ENCODE measurements at regions not wholly inside any gene's neighbourhood (a gene's known extent, or its start where the extent isn't known, plus 50 kb on each side); places are given as distances from the start of the nearest gene placed in this dataset.
"Not testable (repeated sequence)": the region's sequence is repeated elsewhere in the genome, so short reads cannot be mapped to it uniquely, and the experiment has no call there.

DNA sequence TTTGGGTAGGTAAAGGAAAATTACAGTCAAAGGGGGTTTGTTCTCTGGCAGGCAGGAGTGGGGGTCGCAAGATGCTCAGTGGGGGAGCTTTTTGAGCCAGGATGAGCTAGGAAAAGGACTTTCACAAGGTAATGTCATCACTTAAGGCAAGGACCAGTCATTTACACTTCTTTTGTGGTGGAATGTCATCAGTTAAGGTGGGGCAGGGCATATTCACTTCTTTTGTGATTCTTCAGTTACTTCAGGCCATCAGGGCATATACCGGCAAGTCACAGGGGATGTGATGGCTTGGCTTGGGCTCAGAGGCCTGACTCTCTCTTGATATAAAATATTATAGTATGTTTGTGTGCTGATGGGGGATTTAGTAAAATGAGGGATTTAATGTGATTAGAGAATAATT lies 151.4 kb upstream of the GK2 start:
- ATAC-seq: peak; percentile 71
- peaks cover 60% of the 10 kb centered on the region for H3K4me1 Mint-ChIP-seq
- peak; percentile 39; the same call in 1 of the 2 replicates for TF ChIP-seq TEAD1 (CRISPR knock-in tag; IDR thresholded peaks at IDR 0.05)
- H3K27ac Mint-ChIP-seq: peak overlapping the region; percentile 93
- POLR2A ChIA-PET; H3K9me3 Mint-ChIP-seq; DNase-seq (ENCODE audit: low spot score); H3K27me3 Mint-ChIP-seq (ENCODE audit: low read depth); CTCF ChIA-PET: not testable (repeated sequence)
- peaks cover 19% of the 10 kb centered on the region for H3K36me3 Mint-ChIP-seq
- peak overlapping the region; percentile 86 for H3K4me3 Mint-ChIP-seq

GRCh38 chr4:79552311-79552710 lies 144.3 kb upstream of the GK2 start:
- Mint-ChIP-seq H3K27me3 (ENCODE audit: low read depth) (no peaks in the 10 kb centered on the region), H3K9me3 (peaks cover 39% of the 10 kb centered on the region), H3K4me1 (peaks cover 56% of the 10 kb centered on the region), H3K27ac (peak overlapping the region; percentile 46), H3K4me3 (peak overlapping the region; percentile 2; the same call in 1 of the 2 replicates), H3K36me3 (peaks cover 80% of the 10 kb centered on the region)
- DNase-seq (ENCODE audit: low spot score) (no peak), ATAC-seq (peak; percentile 89)
- ChIA-PET POLR2A (no interaction called here), CTCF (no interaction called here)
- TF ChIP-seq ZNF423 (CRISPR knock-in tag; IDR thresholded peaks at IDR 0.05) (no peak), USF1 (CRISPR knock-in tag; IDR thresholded peaks at IDR 0.05) (no peak)
- TF ChIP-seq, protein P1, sequence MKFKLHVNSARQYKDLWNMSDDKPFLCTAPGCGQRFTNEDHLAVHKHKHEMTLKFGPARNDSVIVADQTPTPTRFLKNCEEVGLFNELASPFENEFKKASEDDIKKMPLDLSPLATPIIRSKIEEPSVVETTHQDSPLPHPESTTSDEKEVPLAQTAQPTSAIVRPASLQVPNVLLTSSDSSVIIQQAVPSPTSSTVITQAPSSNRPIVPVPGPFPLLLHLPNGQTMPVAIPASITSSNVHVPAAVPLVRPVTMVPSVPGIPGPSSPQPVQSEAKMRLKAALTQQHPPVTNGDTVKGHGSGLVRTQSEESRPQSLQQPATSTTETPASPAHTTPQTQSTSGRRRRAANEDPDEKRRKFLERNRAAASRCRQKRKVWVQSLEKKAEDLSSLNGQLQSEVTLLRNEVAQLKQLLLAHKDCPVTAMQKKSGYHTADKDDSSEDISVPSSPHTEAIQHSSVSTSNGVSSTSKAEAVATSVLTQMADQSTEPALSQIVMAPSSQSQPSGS (CRISPR knock-in tag; IDR thresholded peaks at IDR 0.05; ENCODE audit: borderline replicate concordance, low read depth): no peak

GRCh38 chr4:79551555-79551954 lies 143.5 kb upstream of the GK2 start:
- ChIA-PET POLR2A (no interaction called here), CTCF (no interaction called here)
- Mint-ChIP-seq H3K27me3 (ENCODE audit: low read depth) (no peaks in the 10 kb centered on the region; the same call in 1 of the 2 replicates), H3K27ac (no peak overlapping the region), H3K4me3 (no peak overlapping the region), H3K9me3 (peaks cover 45% of the 10 kb centered on the region), H3K4me1 (peaks cover 53% of the 10 kb centered on the region), H3K36me3 (peaks cover 87% of the 10 kb centered on the region)
- ATAC-seq (no peak), DNase-seq (ENCODE audit: low spot score) (no peak)
- TF ChIP-seq ZNF219 (CRISPR knock-in tag; IDR thresholded peaks at IDR 0.05; ENCODE audit: borderline replicate concordance) (no peak), HMGA2 (CRISPR knock-in tag; IDR thresholded peaks at IDR 0.05) (no peak), PRRX2 (CRISPR knock-in tag; IDR thresholded peaks at IDR 0.05) (no peak), ETV6 (CRISPR knock-in tag; IDR thresholded peaks at IDR 0.05) (no peak), CREM (CRISPR knock-in tag; IDR thresholded peaks at IDR 0.05) (no peak), JAZF1 (CRISPR knock-in tag; IDR thresholded peaks at IDR 0.05) (no peak), KAT7 (CRISPR knock-in tag; IDR thresholded peaks at IDR 0.05; ENCODE audit: borderline replicate concordance) (no peak), IRF2 (CRISPR knock-in tag; IDR thresholded peaks at IDR 0.05; ENCODE audit: borderline replicate concordance, low read depth) (no peak), ZNF138 (CRISPR knock-in tag; conservative IDR thresholded peaks at IDR 0.05) (no peak), NR3C1 (CRISPR knock-in tag; conservative IDR thresholded peaks at IDR 0.05; ENCODE audit: low read depth) (no peak), RORB (CRISPR knock-in tag; IDR thresholded peaks at IDR 0.05) (no peak)
- TF ChIP-seq, protein P2, sequence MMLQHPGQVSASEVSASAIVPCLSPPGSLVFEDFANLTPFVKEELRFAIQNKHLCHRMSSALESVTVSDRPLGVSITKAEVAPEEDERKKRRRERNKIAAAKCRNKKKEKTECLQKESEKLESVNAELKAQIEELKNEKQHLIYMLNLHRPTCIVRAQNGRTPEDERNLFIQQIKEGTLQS (CRISPR knock-in tag; conservative IDR thresholded peaks at IDR 0.05): no peak
- TF ChIP-seq, protein P3, sequence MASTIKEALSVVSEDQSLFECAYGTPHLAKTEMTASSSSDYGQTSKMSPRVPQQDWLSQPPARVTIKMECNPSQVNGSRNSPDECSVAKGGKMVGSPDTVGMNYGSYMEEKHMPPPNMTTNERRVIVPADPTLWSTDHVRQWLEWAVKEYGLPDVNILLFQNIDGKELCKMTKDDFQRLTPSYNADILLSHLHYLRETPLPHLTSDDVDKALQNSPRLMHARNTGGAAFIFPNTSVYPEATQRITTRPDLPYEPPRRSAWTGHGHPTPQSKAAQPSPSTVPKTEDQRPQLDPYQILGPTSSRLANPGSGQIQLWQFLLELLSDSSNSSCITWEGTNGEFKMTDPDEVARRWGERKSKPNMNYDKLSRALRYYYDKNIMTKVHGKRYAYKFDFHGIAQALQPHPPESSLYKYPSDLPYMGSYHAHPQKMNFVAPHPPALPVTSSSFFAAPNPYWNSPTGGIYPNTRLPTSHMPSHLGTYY (CRISPR knock-in tag; IDR thresholded peaks at IDR 0.05): no peak

GRCh38 chr4:79547851-79548250 lies 139.8 kb upstream of the GK2 start:
- DNase-seq (ENCODE audit: low spot score) (no peak), ATAC-seq (no peak)
- Mint-ChIP-seq H3K9me3 (peaks cover 80% of the 10 kb centered on the region), H3K27ac (no peak overlapping the region), H3K4me1 (peaks cover 28% of the 10 kb centered on the region), H3K27me3 (ENCODE audit: low read depth) (no peaks in the 10 kb centered on the region; the same call in 1 of the 2 replicates), H3K36me3 (peaks cover 97% of the 10 kb centered on the region), H3K4me3 (no peak overlapping the region)
- POLR2A ChIA-PET: interaction anchor here (0.6 kb wide), 1 partner anchor 416 kb away, joined by 3 read pairs; no protein-coding TSS in a partner anchor
- CTCF ChIA-PET: no interaction called here
- TF ChIP-seq, protein P4, sequence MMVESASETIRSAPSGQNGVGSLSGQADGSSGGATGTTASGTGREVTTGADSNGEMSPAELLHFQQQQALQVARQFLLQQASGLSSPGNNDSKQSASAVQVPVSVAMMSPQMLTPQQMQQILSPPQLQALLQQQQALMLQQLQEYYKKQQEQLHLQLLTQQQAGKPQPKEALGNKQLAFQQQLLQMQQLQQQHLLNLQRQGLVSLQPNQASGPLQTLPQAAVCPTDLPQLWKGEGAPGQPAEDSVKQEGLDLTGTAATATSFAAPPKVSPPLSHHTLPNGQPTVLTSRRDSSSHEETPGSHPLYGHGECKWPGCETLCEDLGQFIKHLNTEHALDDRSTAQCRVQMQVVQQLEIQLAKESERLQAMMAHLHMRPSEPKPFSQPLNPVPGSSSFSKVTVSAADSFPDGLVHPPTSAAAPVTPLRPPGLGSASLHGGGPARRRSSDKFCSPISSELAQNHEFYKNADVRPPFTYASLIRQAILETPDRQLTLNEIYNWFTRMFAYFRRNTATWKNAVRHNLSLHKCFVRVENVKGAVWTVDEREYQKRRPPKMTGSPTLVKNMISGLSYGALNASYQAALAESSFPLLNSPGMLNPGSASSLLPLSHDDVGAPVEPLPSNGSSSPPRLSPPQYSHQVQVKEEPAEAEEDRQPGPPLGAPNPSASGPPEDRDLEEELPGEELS (CRISPR knock-in tag; IDR thresholded peaks at IDR 0.05): no peak
- TF ChIP-seq, protein P5, sequence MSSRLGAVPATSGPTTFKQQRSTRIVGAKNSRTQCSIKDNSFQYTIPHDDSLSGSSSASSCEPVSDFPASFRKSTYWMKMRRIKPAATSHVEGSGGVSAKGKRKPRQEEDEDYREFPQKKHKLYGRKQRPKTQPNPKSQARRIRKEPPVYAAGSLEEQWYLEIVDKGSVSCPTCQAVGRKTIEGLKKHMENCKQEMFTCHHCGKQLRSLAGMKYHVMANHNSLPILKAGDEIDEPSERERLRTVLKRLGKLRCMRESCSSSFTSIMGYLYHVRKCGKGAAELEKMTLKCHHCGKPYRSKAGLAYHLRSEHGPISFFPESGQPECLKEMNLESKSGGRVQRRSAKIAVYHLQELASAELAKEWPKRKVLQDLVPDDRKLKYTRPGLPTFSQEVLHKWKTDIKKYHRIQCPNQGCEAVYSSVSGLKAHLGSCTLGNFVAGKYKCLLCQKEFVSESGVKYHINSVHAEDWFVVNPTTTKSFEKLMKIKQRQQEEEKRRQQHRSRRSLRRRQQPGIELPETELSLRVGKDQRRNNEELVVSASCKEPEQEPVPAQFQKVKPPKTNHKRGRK (CRISPR knock-in tag; IDR thresholded peaks at IDR 0.05; ENCODE audit: borderline replicate concordance): no peak
- TF ChIP-seq USF1 (CRISPR knock-in tag; IDR thresholded peaks at IDR 0.05): no peak
